ENCODE measurements at regions not wholly inside any gene's neighbourhood (a gene's known extent, or its start where the extent isn't known, plus 50 kb on each side); places are given as distances from the start of the nearest gene placed in this dataset.

DNA sequence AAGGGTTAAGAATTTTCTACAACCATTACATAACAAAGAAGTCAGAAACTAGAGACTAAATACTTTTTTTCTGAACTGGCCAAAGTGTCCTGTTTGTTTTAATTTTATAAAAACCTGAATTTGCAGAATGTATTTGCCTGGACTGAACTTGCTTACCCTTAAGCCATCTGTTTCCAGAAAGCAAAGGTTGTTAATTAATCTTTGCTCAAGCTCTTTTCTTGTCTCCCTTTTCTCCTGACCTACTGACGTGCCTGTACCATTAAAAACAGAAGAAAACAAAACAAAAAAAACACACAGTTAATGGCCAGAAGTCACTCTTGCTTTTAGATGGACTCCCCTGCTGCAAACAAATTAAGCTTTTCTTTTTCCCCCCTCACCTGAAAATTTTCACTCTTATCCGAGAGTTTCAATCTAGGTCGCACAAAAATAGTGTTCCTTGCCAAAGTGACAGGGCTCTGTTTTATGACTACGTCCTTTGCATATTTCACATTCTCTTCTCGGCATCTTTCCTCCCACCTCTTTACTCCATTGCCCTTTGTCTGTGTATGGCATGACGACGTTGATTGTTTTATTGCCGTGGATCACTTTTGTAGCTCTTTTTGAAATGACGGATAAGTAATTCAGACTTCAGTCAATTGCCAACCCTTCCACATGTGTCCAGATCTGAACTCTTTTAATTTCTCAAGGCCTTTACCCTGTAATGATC lies 333.8 kb upstream of the GRIN3A start:
- DNase-seq (ENCODE audit: low spot score) (no peak), ATAC-seq (no peak), FAIRE-seq (no peak)
- 35% methylated on average over 9 of the region's 9 CpGs for WGBS (ENCODE audit: low lambda C conversion rate)
- CTCF ChIA-PET (ENCODE audit: low intra/inter-chr PET ratio, low total read pairs), result no interaction called here
- in situ Hi-C loops (cut with HindIII; ENCODE audit: extremely low pct_ligation_motif_present, low pct_unique_long_range_greater_than_20kb), result no loop called here
- no peaks in the 10 kb centered on the region for H3K36me3 ChIP-seq (replicated peaks in 1 of 2; ENCODE audit: control insufficient read depth in 1 of 2, insufficient read depth in 2 of 2, low read length in 2 of 2)
- no peak overlapping the region for H3K9ac ChIP-seq (ENCODE audit: insufficient read depth, low read depth, low read length)
- H3K4me3 ChIP-seq (replicated peaks in 1 of 3; ENCODE audit: insufficient read depth in 1 of 3, low read depth in 2 of 3, low read length in 3 of 3), result no peak overlapping the region
- H3K79me2 ChIP-seq (ENCODE audit: insufficient read depth, low read length), result no peaks in the 10 kb centered on the region
- no peak overlapping the region for H2AFZ ChIP-seq (ENCODE audit: low read length)
- no peaks in the 10 kb centered on the region for H4K20me1 ChIP-seq (ENCODE audit: insufficient read depth, low read length)
- no peaks in the 10 kb centered on the region for H3K27me3 ChIP-seq (ENCODE audit: control insufficient read depth in 1 of 2, insufficient read depth in 2 of 2, low read length in 2 of 2)
- no peak overlapping the region for H3K27ac ChIP-seq (ENCODE audit: extremely low read length, insufficient read depth, low read length)
- no peaks in the 10 kb centered on the region for H3K4me1 ChIP-seq (ENCODE audit: insufficient read depth, low read length)
- BruUV-seq (replicated peaks), result no TSS peak
- no peaks in the 10 kb centered on the region for H3K9me3 ChIP-seq (ENCODE audit: low read length)
- intact Hi-C loops (cut with micrococcal nuclease; ENCODE audit: unreplicated experiment), result no loop called here
- POLR2A ChIA-PET, result no interaction called here
- no peak overlapping the region for H3K4me2 ChIP-seq (ENCODE audit: low read depth, low read length)
- TF ChIP-seq MED1 (CRISPR knock-in tag; IDR thresholded peaks at IDR 0.05) (no peak), ELF1 (CRISPR knock-in tag; IDR thresholded peaks at IDR 0.05) (no peak), ZC3H13 (CRISPR knock-in tag; IDR thresholded peaks at IDR 0.05) (no peak), ZNF841 (CRISPR knock-in tag; IDR thresholded peaks at IDR 0.05; ENCODE audit: borderline replicate concordance) (no peak), SRY (CRISPR knock-in tag; IDR thresholded peaks at IDR 0.05) (no peak), HOXA3 (CRISPR knock-in tag; IDR thresholded peaks at IDR 0.05) (no peak), ZNF83 (CRISPR knock-in tag; IDR thresholded peaks at IDR 0.05; ENCODE audit: borderline replicate concordance) (no peak), KLF13 (CRISPR knock-in tag; IDR thresholded peaks at IDR 0.05) (no peak), ZNF780A (CRISPR knock-in tag; IDR thresholded peaks at IDR 0.05) (no peak), ZNF501 (CRISPR knock-in tag; IDR thresholded peaks at IDR 0.05) (no peak), FOXC1 (CRISPR knock-in tag; IDR thresholded peaks at IDR 0.05; ENCODE audit: borderline replicate concordance) (no peak), ZNF3 (CRISPR knock-in tag; IDR thresholded peaks at IDR 0.05) (no peak)
- TF ChIP-seq, protein P1, sequence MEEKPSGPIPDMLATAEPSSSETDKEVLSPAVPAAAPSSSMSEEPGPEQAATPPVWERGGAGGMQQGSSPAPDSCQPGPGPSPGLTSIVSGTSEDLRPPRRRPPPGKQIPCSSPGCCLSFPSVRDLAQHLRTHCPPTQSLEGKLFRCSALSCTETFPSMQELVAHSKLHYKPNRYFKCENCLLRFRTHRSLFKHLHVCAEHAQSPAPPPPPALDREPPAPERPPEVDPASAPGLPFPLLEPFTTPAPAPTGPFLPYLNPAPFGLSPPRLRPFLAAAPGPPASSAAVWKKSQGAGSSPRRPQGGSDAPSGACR (CRISPR knock-in tag; IDR thresholded peaks at IDR 0.05), result no peak
- TF ChIP-seq, protein P2, sequence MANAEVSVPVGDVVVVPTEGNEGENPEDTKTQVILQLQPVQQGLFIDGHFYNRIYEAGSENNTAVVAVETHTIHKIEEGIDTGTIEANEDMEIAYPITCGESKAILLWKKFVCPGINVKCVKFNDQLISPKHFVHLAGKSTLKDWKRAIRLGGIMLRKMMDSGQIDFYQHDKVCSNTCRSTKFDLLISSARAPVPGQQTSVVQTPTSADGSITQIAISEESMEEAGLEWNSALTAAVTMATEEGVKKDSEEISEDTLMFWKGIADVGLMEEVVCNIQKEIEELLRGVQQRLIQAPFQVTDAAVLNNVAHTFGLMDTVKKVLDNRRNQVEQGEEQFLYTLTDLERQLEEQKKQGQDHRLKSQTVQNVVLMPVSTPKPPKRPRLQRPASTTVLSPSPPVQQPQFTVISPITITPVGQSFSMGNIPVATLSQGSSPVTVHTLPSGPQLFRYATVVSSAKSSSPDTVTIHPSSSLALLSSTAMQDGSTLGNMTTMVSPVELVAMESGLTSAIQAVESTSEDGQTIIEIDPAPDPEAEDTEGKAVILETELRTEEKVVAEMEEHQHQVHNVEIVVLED (CRISPR knock-in tag; IDR thresholded peaks at IDR 0.05; ENCODE audit: borderline replicate concordance), result no peak
- TF ChIP-seq, protein P3, sequence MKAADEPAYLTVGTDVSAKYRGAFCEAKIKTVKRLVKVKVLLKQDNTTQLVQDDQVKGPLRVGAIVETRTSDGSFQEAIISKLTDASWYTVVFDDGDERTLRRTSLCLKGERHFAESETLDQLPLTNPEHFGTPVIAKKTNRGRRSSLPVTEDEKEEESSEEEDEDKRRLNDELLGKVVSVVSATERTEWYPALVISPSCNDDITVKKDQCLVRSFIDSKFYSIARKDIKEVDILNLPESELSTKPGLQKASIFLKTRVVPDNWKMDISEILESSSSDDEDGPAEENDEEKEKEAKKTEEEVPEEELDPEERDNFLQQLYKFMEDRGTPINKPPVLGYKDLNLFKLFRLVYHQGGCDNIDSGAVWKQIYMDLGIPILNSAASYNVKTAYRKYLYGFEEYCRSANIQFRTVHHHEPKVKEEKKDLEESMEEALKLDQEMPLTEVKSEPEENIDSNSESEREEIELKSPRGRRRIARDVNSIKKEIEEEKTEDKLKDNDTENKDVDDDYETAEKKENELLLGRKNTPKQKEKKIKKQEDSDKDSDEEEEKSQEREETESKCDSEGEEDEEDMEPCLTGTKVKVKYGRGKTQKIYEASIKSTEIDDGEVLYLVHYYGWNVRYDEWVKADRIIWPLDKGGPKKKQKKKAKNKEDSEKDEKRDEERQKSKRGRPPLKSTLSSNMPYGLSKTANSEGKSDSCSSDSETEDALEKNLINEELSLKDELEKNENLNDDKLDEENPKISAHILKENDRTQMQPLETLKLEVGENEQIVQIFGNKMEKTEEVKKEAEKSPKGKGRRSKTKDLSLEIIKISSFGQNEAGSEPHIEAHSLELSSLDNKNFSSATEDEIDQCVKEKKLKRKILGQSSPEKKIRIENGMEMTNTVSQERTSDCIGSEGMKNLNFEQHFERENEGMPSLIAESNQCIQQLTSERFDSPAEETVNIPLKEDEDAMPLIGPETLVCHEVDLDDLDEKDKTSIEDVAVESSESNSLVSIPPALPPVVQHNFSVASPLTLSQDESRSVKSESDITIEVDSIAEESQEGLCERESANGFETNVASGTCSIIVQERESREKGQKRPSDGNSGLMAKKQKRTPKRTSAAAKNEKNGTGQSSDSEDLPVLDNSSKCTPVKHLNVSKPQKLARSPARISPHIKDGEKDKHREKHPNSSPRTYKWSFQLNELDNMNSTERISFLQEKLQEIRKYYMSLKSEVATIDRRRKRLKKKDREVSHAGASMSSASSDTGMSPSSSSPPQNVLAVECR (CRISPR knock-in tag; IDR thresholded peaks at IDR 0.05; ENCODE audit: borderline replicate concordance), result no peak
- TF ChIP-seq, protein P4, sequence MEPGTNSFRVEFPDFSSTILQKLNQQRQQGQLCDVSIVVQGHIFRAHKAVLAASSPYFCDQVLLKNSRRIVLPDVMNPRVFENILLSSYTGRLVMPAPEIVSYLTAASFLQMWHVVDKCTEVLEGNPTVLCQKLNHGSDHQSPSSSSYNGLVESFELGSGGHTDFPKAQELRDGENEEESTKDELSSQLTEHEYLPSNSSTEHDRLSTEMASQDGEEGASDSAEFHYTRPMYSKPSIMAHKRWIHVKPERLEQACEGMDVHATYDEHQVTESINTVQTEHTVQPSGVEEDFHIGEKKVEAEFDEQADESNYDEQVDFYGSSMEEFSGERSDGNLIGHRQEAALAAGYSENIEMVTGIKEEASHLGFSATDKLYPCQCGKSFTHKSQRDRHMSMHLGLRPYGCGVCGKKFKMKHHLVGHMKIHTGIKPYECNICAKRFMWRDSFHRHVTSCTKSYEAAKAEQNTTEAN (CRISPR knock-in tag; conservative IDR thresholded peaks at IDR 0.05), result no peak

All from HepG2 (cell line).